WTC11 (cell line): ENCODE measurements at regions not wholly inside any gene's neighbourhood (a gene's known extent, or its start where the extent isn't known, plus 50 kb on each side); places are given as distances from the start of the nearest gene placed in this dataset.

Source experiments
- ATAC-seq: fragments of 200-7000 bp; cut with Tn5 transposase; 2 replicates; pipeline ENCODE4 v1.10.0; 2021; ENCODE audit warnings: mild to moderate bottlenecking, moderate library complexity
- CTCF ChIA-PET: fragments of 300-600 bp; sonication (Branson Sonifier 250); formaldehyde crosslinking; loops from one replicate; lab custom pipeline; 2021; ENCODE audit warnings: antibody characterized with exemption; lab: Charles Lee
- POLR2A ChIA-PET: fragments of 350-600 bp; sonication (Branson Sonifier 250); formaldehyde crosslinking; loops from one replicate; lab custom pipeline; 2021; ENCODE audit warnings: antibody characterized with exemption; lab: Charles Lee
- DNase-seq: peaks from one replicate; pipeline ENCODE4 v3.0.0; 2021; ENCODE audit warnings: low spot score
- H3K27ac Mint-ChIP-seq: 2 replicates; pipeline ENCODE4 v1.8.0; 2021; ENCODE audit warnings: mixed read lengths
- H3K27me3 Mint-ChIP-seq: 2 replicates; pipeline ENCODE4 v1.8.0; 2021; ENCODE audit warnings: low read depth, mild to moderate bottlenecking, moderate library complexity, mixed read lengths
- H3K36me3 Mint-ChIP-seq: 2 replicates; pipeline ENCODE4 v1.8.0; 2021; ENCODE audit warnings: mixed read lengths
- H3K4me1 Mint-ChIP-seq: 2 replicates; pipeline ENCODE4 v1.8.0; 2022; ENCODE audit warnings: mixed read lengths
- H3K4me3 Mint-ChIP-seq: 2 replicates; pipeline ENCODE4 v1.8.0; 2021; ENCODE audit warnings: mild to moderate bottlenecking, moderate library complexity, mixed read lengths
- H3K9me3 Mint-ChIP-seq: 2 replicates; pipeline ENCODE4 v1.8.0; 2021; ENCODE audit warnings: mixed read lengths
- ATF2 ChIP-seq: sonication (generic); formaldehyde crosslinking; IDR thresholded peaks from 2 replicates; pipeline ENCODE4 v1.8.1; 2022; ENCODE audit warnings: low read depth, missing genetic modification reagents, borderline replicate concordance
- ELF4 ChIP-seq: sonication (generic); formaldehyde crosslinking; IDR thresholded peaks from 2 replicates; pipeline ENCODE4 v1.8.1; 2022; ENCODE audit warnings: low read depth, mild to moderate bottlenecking, moderate library complexity, missing genetic modification reagents
- IRF2 ChIP-seq: sonication (generic); formaldehyde crosslinking; IDR thresholded peaks from 2 replicates; pipeline ENCODE4 v1.8.0; 2022; ENCODE audit warnings: low read depth, missing genetic modification reagents, borderline replicate concordance
- SOX15 ChIP-seq: fragments of 250-450 bp; sonication (Bioruptor Pico); IDR thresholded peaks from 2 replicates; pipeline ENCODE4 v1.9.0; 2021; ENCODE audit warnings: mild to moderate bottlenecking
- SP1 ChIP-seq: sonication (generic); formaldehyde crosslinking; conservative IDR thresholded peaks from 2 replicates; pipeline ENCODE4 v1.8.1; 2022; ENCODE audit warnings: missing genetic modification reagents
- TEAD4 ChIP-seq: sonication (generic); formaldehyde crosslinking; IDR thresholded peaks from 2 replicates; pipeline ENCODE4 v1.8.0; 2022; ENCODE audit warnings: mild to moderate bottlenecking, missing genetic modification reagents
- ZNF138 ChIP-seq: sonication (generic); formaldehyde crosslinking; conservative IDR thresholded peaks from 2 replicates; pipeline ENCODE4 v1.8.1; 2022; ENCODE audit warnings: mild to moderate bottlenecking, moderate library complexity, missing genetic modification reagents
- ZNF317 ChIP-seq: sonication (generic); formaldehyde crosslinking; IDR thresholded peaks from 2 replicates; pipeline ENCODE4 v1.8.1; 2023; ENCODE audit warnings: low read depth, mild to moderate bottlenecking, moderate library complexity, missing genetic modification reagents, borderline replicate concordance
- ZNF396 ChIP-seq: fragments of 250-450 bp; sonication (Bioruptor Pico); IDR thresholded peaks from 2 replicates; pipeline ENCODE4 v1.8.0; 2021; ENCODE audit warnings: mild to moderate bottlenecking, moderate library complexity, borderline replicate concordance
- ZNF416 ChIP-seq: fragments of 250-450 bp; sonication (Bioruptor Pico); IDR thresholded peaks from 2 replicates; pipeline ENCODE4 v1.9.0; 2021; ENCODE audit warnings: mild to moderate bottlenecking, inconsistent platforms
- TF ChIP-seq, protein P1 (sequence below): sonication (generic); formaldehyde crosslinking; conservative IDR thresholded peaks from 2 replicates; pipeline ENCODE4 v1.8.1; 2022; ENCODE audit warnings: mild to moderate bottlenecking, missing genetic modification reagents
- TF ChIP-seq, protein P2 (sequence below): sonication (generic); formaldehyde crosslinking; IDR thresholded peaks from 2 replicates; pipeline ENCODE4 v1.8.0; 2022; ENCODE audit warnings: mild to moderate bottlenecking, missing genetic modification reagents
- TF ChIP-seq, protein P3 (sequence below): sonication (generic); formaldehyde crosslinking; IDR thresholded peaks from 2 replicates; pipeline ENCODE4 v1.8.1; 2022; ENCODE audit warnings: mild to moderate bottlenecking, missing genetic modification reagents, moderate library complexity, borderline replicate concordance
- TF ChIP-seq, protein P4 (sequence below): sonication (generic); formaldehyde crosslinking; IDR thresholded peaks from 2 replicates; pipeline ENCODE4 v1.8.0; 2023; ENCODE audit warnings: missing genetic modification reagents, mild to moderate bottlenecking, borderline replicate concordance
- TF ChIP-seq, protein P5 (sequence below): fragments of 250-450 bp; sonication (Bioruptor Pico); IDR thresholded peaks from 2 replicates; pipeline ENCODE4 v1.9.0; 2021; ENCODE audit warnings: mild to moderate bottlenecking

- ATAC-seq (no peak), DNase-seq (no peak)
- H3K27ac Mint-ChIP-seq: no peak overlapping the region
- TF ChIP-seq, protein P1, sequence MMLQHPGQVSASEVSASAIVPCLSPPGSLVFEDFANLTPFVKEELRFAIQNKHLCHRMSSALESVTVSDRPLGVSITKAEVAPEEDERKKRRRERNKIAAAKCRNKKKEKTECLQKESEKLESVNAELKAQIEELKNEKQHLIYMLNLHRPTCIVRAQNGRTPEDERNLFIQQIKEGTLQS (CRISPR knock-in tag): no peak
- TF ChIP-seq ATF2 (no peak), ZNF138 (no peak)
- CTCF ChIA-PET: interaction anchor here (0.9 to 1.5 kb wide), 2 partner anchors 11 to 186 kb away, joined by 3 read pairs; no protein-coding TSS in a partner anchor
- peaks cover 7% of the 10 kb centered on the region for H3K36me3 Mint-ChIP-seq
- H3K9me3 Mint-ChIP-seq: peaks cover 15% of the 10 kb centered on the region
- POLR2A ChIA-PET: no interaction called here
- peaks cover 5% of the 10 kb centered on the region for H3K4me1 Mint-ChIP-seq
- H3K27me3 Mint-ChIP-seq: no peaks in the 10 kb centered on the region; the same call in none of the 2 replicates
- H3K4me3 Mint-ChIP-seq: no peak overlapping the region
Observed at GRCh38 chr11:93958991-93959390, 62.2 kb upstream of the HEPHL1 start.

- POLR2A ChIA-PET: no interaction called here
- DNase-seq: no peak
- CTCF ChIA-PET: interaction anchor here (1.5 kb wide), 1 partner anchor 185 kb away, joined by 3 read pairs; no protein-coding TSS in a partner anchor
- no peak for ATAC-seq
- TF ChIP-seq, protein P2, sequence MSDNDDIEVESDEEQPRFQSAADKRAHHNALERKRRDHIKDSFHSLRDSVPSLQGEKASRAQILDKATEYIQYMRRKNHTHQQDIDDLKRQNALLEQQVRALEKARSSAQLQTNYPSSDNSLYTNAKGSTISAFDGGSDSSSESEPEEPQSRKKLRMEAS (CRISPR knock-in tag): no peak
- TF ChIP-seq TEAD4 (CRISPR knock-in tag): no peak
- TF ChIP-seq SP1 (CRISPR knock-in tag): no peak
- no peak for TF ChIP-seq ZNF416 (CRISPR knock-in tag)
- no peak for TF ChIP-seq ZNF396 (CRISPR knock-in tag)
- TF ChIP-seq, protein P3, sequence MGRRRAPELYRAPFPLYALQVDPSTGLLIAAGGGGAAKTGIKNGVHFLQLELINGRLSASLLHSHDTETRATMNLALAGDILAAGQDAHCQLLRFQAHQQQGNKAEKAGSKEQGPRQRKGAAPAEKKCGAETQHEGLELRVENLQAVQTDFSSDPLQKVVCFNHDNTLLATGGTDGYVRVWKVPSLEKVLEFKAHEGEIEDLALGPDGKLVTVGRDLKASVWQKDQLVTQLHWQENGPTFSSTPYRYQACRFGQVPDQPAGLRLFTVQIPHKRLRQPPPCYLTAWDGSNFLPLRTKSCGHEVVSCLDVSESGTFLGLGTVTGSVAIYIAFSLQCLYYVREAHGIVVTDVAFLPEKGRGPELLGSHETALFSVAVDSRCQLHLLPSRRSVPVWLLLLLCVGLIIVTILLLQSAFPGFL (CRISPR knock-in tag): no peak
- no peak for TF ChIP-seq IRF2
- TF ChIP-seq, protein P4, sequence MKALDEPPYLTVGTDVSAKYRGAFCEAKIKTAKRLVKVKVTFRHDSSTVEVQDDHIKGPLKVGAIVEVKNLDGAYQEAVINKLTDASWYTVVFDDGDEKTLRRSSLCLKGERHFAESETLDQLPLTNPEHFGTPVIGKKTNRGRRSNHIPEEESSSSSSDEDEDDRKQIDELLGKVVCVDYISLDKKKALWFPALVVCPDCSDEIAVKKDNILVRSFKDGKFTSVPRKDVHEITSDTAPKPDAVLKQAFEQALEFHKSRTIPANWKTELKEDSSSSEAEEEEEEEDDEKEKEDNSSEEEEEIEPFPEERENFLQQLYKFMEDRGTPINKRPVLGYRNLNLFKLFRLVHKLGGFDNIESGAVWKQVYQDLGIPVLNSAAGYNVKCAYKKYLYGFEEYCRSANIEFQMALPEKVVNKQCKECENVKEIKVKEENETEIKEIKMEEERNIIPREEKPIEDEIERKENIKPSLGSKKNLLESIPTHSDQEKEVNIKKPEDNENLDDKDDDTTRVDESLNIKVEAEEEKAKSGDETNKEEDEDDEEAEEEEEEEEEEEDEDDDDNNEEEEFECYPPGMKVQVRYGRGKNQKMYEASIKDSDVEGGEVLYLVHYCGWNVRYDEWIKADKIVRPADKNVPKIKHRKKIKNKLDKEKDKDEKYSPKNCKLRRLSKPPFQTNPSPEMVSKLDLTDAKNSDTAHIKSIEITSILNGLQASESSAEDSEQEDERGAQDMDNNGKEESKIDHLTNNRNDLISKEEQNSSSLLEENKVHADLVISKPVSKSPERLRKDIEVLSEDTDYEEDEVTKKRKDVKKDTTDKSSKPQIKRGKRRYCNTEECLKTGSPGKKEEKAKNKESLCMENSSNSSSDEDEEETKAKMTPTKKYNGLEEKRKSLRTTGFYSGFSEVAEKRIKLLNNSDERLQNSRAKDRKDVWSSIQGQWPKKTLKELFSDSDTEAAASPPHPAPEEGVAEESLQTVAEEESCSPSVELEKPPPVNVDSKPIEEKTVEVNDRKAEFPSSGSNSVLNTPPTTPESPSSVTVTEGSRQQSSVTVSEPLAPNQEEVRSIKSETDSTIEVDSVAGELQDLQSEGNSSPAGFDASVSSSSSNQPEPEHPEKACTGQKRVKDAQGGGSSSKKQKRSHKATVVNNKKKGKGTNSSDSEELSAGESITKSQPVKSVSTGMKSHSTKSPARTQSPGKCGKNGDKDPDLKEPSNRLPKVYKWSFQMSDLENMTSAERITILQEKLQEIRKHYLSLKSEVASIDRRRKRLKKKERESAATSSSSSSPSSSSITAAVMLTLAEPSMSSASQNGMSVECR: no peak
- no peak for TF ChIP-seq ZNF317
- TF ChIP-seq, protein P5, sequence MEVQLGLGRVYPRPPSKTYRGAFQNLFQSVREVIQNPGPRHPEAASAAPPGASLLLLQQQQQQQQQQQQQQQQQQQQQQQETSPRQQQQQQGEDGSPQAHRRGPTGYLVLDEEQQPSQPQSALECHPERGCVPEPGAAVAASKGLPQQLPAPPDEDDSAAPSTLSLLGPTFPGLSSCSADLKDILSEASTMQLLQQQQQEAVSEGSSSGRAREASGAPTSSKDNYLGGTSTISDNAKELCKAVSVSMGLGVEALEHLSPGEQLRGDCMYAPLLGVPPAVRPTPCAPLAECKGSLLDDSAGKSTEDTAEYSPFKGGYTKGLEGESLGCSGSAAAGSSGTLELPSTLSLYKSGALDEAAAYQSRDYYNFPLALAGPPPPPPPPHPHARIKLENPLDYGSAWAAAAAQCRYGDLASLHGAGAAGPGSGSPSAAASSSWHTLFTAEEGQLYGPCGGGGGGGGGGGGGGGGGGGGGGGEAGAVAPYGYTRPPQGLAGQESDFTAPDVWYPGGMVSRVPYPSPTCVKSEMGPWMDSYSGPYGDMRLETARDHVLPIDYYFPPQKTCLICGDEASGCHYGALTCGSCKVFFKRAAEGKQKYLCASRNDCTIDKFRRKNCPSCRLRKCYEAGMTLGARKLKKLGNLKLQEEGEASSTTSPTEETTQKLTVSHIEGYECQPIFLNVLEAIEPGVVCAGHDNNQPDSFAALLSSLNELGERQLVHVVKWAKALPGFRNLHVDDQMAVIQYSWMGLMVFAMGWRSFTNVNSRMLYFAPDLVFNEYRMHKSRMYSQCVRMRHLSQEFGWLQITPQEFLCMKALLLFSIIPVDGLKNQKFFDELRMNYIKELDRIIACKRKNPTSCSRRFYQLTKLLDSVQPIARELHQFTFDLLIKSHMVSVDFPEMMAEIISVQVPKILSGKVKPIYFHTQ: no peak
- no peak for TF ChIP-seq SOX15
- TF ChIP-seq ELF4: no peak
- TF ChIP-seq, all 79 proteins: peak for 0
- no peak overlapping the region for H3K27ac Mint-ChIP-seq
- peaks cover 5% of the 10 kb centered on the region for H3K4me1 Mint-ChIP-seq
- H3K4me3 Mint-ChIP-seq: no peak overlapping the region
- H3K9me3 Mint-ChIP-seq: peaks cover 13% of the 10 kb centered on the region
- no peaks in the 10 kb centered on the region; the same call in none of the 2 replicates for H3K27me3 Mint-ChIP-seq
- H3K36me3 Mint-ChIP-seq: peaks cover 7% of the 10 kb centered on the region
Observed at GRCh38 chr11:93959663-93960062, 61.5 kb upstream of the HEPHL1 start.
